Left lung (tissue), 4 donors: ENCODE measurements at regions not wholly inside any gene's neighbourhood (a gene's known extent, or its start where the extent isn't known, plus 50 kb on each side); places are given as distances from the start of the nearest gene placed in this dataset.

Experiments
- ATAC-seq: fragments of 200-7000 bp; cut with Tn5 transposase; one replicate; pipeline ENCODE4 v1.9.1; 2020; ENCODE audit warnings: moderate library complexity
- DNase-seq, 4 donors: peaks; one replicate each; pipeline ENCODE4 v3.0.0-alpha.2; 2013 to 2020
- H3K27ac ChIP-seq, 2 donors: fragments of 200-600 bp; sonication (generic) in 1 of 2; one replicate each; pipeline versions ENCODE4 v1.5.0 to v1.8.0; 2020 to 2021
- H3K27me3 ChIP-seq, 2 donors: fragments of 200-600 bp; sonication (generic) in 1 of 2; one replicate each; pipeline versions ENCODE4 v1.5.0 to v1.8.0; 2020 to 2021
- H3K36me3 ChIP-seq, 2 donors: fragments of 200-600 bp; sonication (generic) in 1 of 2; one replicate each; pipeline versions ENCODE4 v1.5.0 to v1.8.0; 2020 to 2021
- H3K4me1 ChIP-seq, 2 donors: fragments of 200-600 bp; one replicate each; pipeline ENCODE4 v1.8.0; 2021
- H3K4me3 ChIP-seq, 2 donors: fragments of 200-600 bp; sonication (generic) in 1 of 2; one replicate each; pipeline versions ENCODE4 v1.5.0 to v1.8.0; 2020 to 2021; ENCODE audit warnings: mild to moderate bottlenecking in 1 of 2
- H3K9me3 ChIP-seq, 2 donors: fragments of 200-600 bp; sonication (generic) in 1 of 2; one replicate each; pipeline versions ENCODE4 v1.5.0 to v1.8.0; 2020 to 2021
- CTCF ChIP-seq, 2 donors: fragments of 200-600 bp; sonication (generic) in 1 of 2; IDR thresholded peaks; one replicate each; pipeline versions ENCODE4 v1.5.0 to v1.8.0; 2021; ENCODE audit warnings: antibody characterized with exemption in 2 of 2
- intact Hi-C, 2 donors: fragments of 100-400 bp; cut with DNase I; formaldehyde crosslinking; loops; one replicate each; pipeline versions ENCODE4 v1.11.2 to v1.14.2; 2022
- donor health status: DM: no; HTN: yes; CAD: no.
- donor health status: DM: no; HTN: no; CAD: no.

- H3K27ac ChIP-seq, result no peak overlapping the region
- DNase-seq (no peak), ATAC-seq (no peak)
- no peaks in the 10 kb centered on the region for H3K9me3 ChIP-seq
- H3K27me3 ChIP-seq, result no peaks in the 10 kb centered on the region
- no peak overlapping the region for H3K4me3 ChIP-seq
- no peaks in the 10 kb centered on the region for H3K4me1 ChIP-seq
- no peaks in the 10 kb centered on the region for H3K36me3 ChIP-seq
- intact Hi-C loops, result no loop called here
- no peak for TF ChIP-seq CTCF (IDR thresholded peaks at IDR 0.05)
These were observed 1076.1 kb downstream of the AGBL1 start for GRCh38 chr15:87155771-87156170.

- no peaks in the 10 kb centered on the region for H3K9me3 ChIP-seq
- intact Hi-C loops, result no loop called here
- DNase-seq (no peak), ATAC-seq (no peak)
- no peak overlapping the region for H3K27ac ChIP-seq
- H3K4me3 ChIP-seq, result no peak overlapping the region
- TF ChIP-seq CTCF (IDR thresholded peaks at IDR 0.05), result no peak
- H3K27me3 ChIP-seq, result no peaks in the 10 kb centered on the region
- H3K36me3 ChIP-seq, result no peaks in the 10 kb centered on the region
- H3K4me1 ChIP-seq, result no peaks in the 10 kb centered on the region
These were observed 1075.1 kb downstream of the AGBL1 start for GRCh38 chr15:87154761-87155160.

GRCh38 chr15:87151202-87151748, 1071.6 kb downstream of the AGBL1 start:
- DNase-seq (no peak), ATAC-seq (no peak)
- Histone ChIP-seq H3K36me3 (no peaks in the 10 kb centered on the region), H3K27ac (no peak overlapping the region), H3K27me3 (no peaks in the 10 kb centered on the region), H3K4me1 (no peaks in the 10 kb centered on the region), H3K9me3 (no peaks in the 10 kb centered on the region), H3K4me3 (no peak overlapping the region)
- intact Hi-C loops, result no loop called here
- TF ChIP-seq CTCF (IDR thresholded peaks at IDR 0.05), result no peak

- ATAC-seq (no peak), DNase-seq (no peak)
- Histone ChIP-seq H3K9me3 (peaks cover 5 to 24% of the 10 kb centered on the region in 2 donors), H3K4me3 (no peak overlapping the region), H3K27me3 (no peaks in the 10 kb centered on the region), H3K36me3 (no peaks in the 10 kb centered on the region), H3K27ac (no peak overlapping the region), H3K4me1 (no peaks in the 10 kb centered on the region)
- TF ChIP-seq CTCF (IDR thresholded peaks at IDR 0.05), result no peak
- intact Hi-C loops, result no loop called here
These were observed 1066.0 kb downstream of the AGBL1 start for GRCh38 chr15:87145696-87146095.

DNA sequence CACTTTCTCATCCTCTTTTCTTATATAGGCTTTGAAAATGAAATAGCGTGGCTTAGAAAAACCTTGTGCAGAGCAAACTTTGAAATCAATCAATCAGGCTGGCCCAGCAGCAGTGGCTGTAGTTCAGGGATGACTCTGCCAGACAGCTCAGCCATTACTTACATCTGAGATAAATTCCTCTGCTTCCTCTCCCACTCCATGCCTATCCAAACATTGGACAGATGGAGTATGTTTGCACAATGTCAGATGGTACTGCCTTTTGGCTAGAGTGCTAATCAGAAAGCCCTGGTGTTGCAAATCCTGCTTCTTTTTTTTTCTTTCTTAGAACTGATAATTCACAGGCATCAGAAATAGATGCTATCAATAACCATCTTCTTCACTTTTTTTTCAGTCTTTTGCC, 1065.1 kb downstream of the AGBL1 start:
- H3K36me3 ChIP-seq, result no peaks in the 10 kb centered on the region
- H3K27me3 ChIP-seq, result no peaks in the 10 kb centered on the region
- DNase-seq (no peak), ATAC-seq (no peak)
- peaks cover 5 to 29% of the 10 kb centered on the region in 2 donors for H3K9me3 ChIP-seq
- intact Hi-C loops, result no loop called here
- TF ChIP-seq CTCF (IDR thresholded peaks at IDR 0.05), result no peak
- H3K4me3 ChIP-seq, result no peak overlapping the region
- no peak overlapping the region for H3K27ac ChIP-seq
- H3K4me1 ChIP-seq, result no peaks in the 10 kb centered on the region
